H1 (cell line): ENCODE measurements at regions not wholly inside any gene's neighbourhood (a gene's known extent, or its start where the extent isn't known, plus 50 kb on each side); places are given as distances from the start of the nearest gene placed in this dataset.

Experiments
- CTCF ChIA-PET: fragments of 300-600 bp; sonication (Branson Sonifier 250); formaldehyde crosslinking; loops from one replicate; lab custom pipeline; 2021; ENCODE audit not compliant: partially characterized antibody; lab: Charles Lee
- POLR2A ChIA-PET: fragments of 300-600 bp; sonication (Branson Sonifier 250); formaldehyde crosslinking; loops from one replicate; lab custom pipeline; 2021; ENCODE audit warnings: inconsistent platforms; ENCODE audit not compliant: partially characterized antibody; lab: Charles Lee
- DNase-seq, 2 experiments: peaks; one replicate each; pipeline versions ENCODE4 v3.0.0 to v3.0.0-alpha.2; 2010 to 2022; ENCODE audit warnings: low spot score in 2 of 2, low read depth in 1 of 2, mixed read lengths in 1 of 2
- FAIRE-seq: peaks from 2 replicates; lab custom pipeline; 2011; peaks lifted over from hg19 to GRCh38; lab: Jason Lieb, UNC
- H2AFZ ChIP-seq: 2 replicates; pipeline ENCODE4 v1.8.1; 2012; ENCODE audit warnings: low read length, inconsistent platforms
- H2AK5ac ChIP-seq: 2 replicates; pipeline ENCODE4 v1.6.1; 2013; ENCODE audit warnings: low read depth, low read length
- H2BK120ac ChIP-seq: replicated peaks from 2 replicates; pipeline ENCODE3; 2013; ENCODE audit warnings: low read depth, low read length, inconsistent platforms
- H2BK12ac ChIP-seq: 2 replicates; pipeline ENCODE4 v1.6.1; 2013; ENCODE audit warnings: low read depth, low read length
- H2BK15ac ChIP-seq: 2 replicates; pipeline ENCODE4 v1.6.1; 2013; ENCODE audit warnings: low read length
- H2BK20ac ChIP-seq: 2 replicates; pipeline ENCODE4 v1.6.1; 2013; ENCODE audit warnings: low read length
- H2BK5ac ChIP-seq: 2 replicates; pipeline ENCODE4 v1.6.1; 2013; ENCODE audit warnings: low read depth, low read length
- H3K14ac ChIP-seq: 2 replicates; pipeline ENCODE4 v1.6.1; 2013; ENCODE audit warnings: inconsistent platforms; ENCODE audit not compliant: insufficient read length
- H3K18ac ChIP-seq: 2 replicates; pipeline ENCODE4 v1.6.1; 2013; ENCODE audit warnings: low read length; ENCODE audit errors: extremely low read depth
- H3K23ac ChIP-seq: 2 replicates; pipeline ENCODE4 v1.6.1; 2013; ENCODE audit warnings: inconsistent platforms; ENCODE audit not compliant: insufficient read length
- H3K23me2 ChIP-seq: 2 replicates; pipeline ENCODE4 v1.6.1; 2013; ENCODE audit warnings: low read depth, low read length
- H3K27ac ChIP-seq: 2 replicates; pipeline ENCODE4 v1.6.1; 2011; ENCODE audit warnings: low read depth, low read length, inconsistent platforms
- H3K27me3 ChIP-seq, 4 experiments: replicated peaks in 1 of 4; 1 replicate in 1 of 4; 2 replicates in 3 of 4; pipeline versions ENCODE4 v1.6.1 to v1.8.1; 2011 to 2013; ENCODE audit warnings: low read length in 3 of 4, mild to moderate bottlenecking in 3 of 4, inconsistent platforms in 2 of 4, mixed read lengths in 2 of 4, moderate library complexity in 1 of 4; ENCODE audit not compliant: control insufficient read depth in 3 of 4, insufficient read depth in 3 of 4; ENCODE audit errors: extremely low read depth in 1 of 4
- H3K36me3 ChIP-seq, 4 experiments: 2 replicates each; pipeline versions ENCODE4 v1.6.1 to v1.8.1; 2011 to 2013; ENCODE audit warnings: mild to moderate bottlenecking in 4 of 4, low read length in 3 of 4, moderate library complexity in 2 of 4, control low read depth in 1 of 4, inconsistent platforms in 1 of 4; ENCODE audit not compliant: insufficient read depth in 4 of 4, control insufficient read depth in 2 of 4
- H3K4ac ChIP-seq: replicated peaks from 2 replicates; pipeline ENCODE3; 2013; ENCODE audit warnings: low read length, low read depth, mixed read lengths, inconsistent platforms; ENCODE audit not compliant: insufficient read length
- H3K4me1 ChIP-seq, 4 experiments: replicated peaks in 1 of 4; 1 replicate in 1 of 4; 2 replicates in 3 of 4; pipeline versions ENCODE4 v1.6.1 to v1.8.1; 2011 to 2013; ENCODE audit warnings: low read length in 3 of 4, inconsistent platforms in 2 of 4, mixed read lengths in 1 of 4; ENCODE audit not compliant: insufficient read depth in 4 of 4, control insufficient read depth in 3 of 4
- H3K4me2 ChIP-seq, 2 experiments: 2 replicates each; pipeline versions ENCODE4 v1.6.1 to v1.8.1; 2011 to 2013; ENCODE audit warnings: low read depth in 2 of 2, low read length in 2 of 2, control low read depth in 1 of 2, inconsistent platforms in 1 of 2, mild to moderate bottlenecking in 1 of 2; ENCODE audit not compliant: insufficient read depth in 1 of 2
- H3K4me3 ChIP-seq, 4 experiments: fragments of 200-600, 300-600 bp in 1 of 4; sonication (generic), shearing (Covaris generic), sonication (Bioruptor Twin) in 1 of 4; 2 replicates each; pipeline versions ENCODE4 v1.5.1 to v1.8.1; 2011 to 2016; ENCODE audit warnings: low read length in 4 of 4, low read depth in 3 of 4, control low read depth in 2 of 4, inconsistent platforms in 2 of 4, mild to moderate bottlenecking in 2 of 4, mixed read lengths in 1 of 4, moderate library complexity in 1 of 4; ENCODE audit not compliant: insufficient read depth in 2 of 4; ENCODE audit errors: extremely low read depth in 1 of 4
- H3K56ac ChIP-seq: replicated peaks from 2 replicates; pipeline ENCODE3; 2013; ENCODE audit warnings: low read depth, mild to moderate bottlenecking, mixed read lengths, low read length, inconsistent platforms; ENCODE audit not compliant: insufficient read length
- H3K79me1 ChIP-seq: 2 replicates; pipeline ENCODE4 v1.6.1; 2013; ENCODE audit warnings: low read depth, low read length, control low read depth
- H3K79me2 ChIP-seq, 2 experiments: 2 replicates each; pipeline versions ENCODE4 v1.6.1 to v1.8.1; 2012 to 2013; ENCODE audit warnings: low read length in 2 of 2, mild to moderate bottlenecking in 2 of 2, inconsistent platforms in 1 of 2; ENCODE audit not compliant: insufficient read depth in 2 of 2, control insufficient read depth in 1 of 2
- H3K9ac ChIP-seq, 4 experiments: replicated peaks in 1 of 4; 1 replicate in 1 of 4; 2 replicates in 3 of 4; pipeline versions ENCODE4 v1.6.1 to v1.8.1; 2011 to 2013; ENCODE audit warnings: low read depth in 3 of 4, low read length in 3 of 4, control low read depth in 2 of 4, mild to moderate bottlenecking in 2 of 4, moderate library complexity in 2 of 4, inconsistent platforms in 1 of 4; ENCODE audit errors: extremely low read depth in 1 of 4
- H3K9me3 ChIP-seq, 2 experiments: 2 replicates each; pipeline versions ENCODE4 v1.6.1 to v1.8.1; 2012 to 2013; ENCODE audit warnings: mild to moderate bottlenecking in 2 of 2, moderate library complexity in 2 of 2, control low read depth in 1 of 2, inconsistent platforms in 1 of 2, low read depth in 1 of 2, low read length in 1 of 2, mixed read lengths in 1 of 2; ENCODE audit not compliant: insufficient read depth in 2 of 2
- H4K20me1 ChIP-seq, 2 experiments: replicated peaks in 1 of 2; 2 replicates each; pipeline versions ENCODE3 to v1.8.1; 2011 to 2013; ENCODE audit warnings: inconsistent platforms in 2 of 2, low read length in 2 of 2, mild to moderate bottlenecking in 1 of 2; ENCODE audit not compliant: insufficient read depth in 2 of 2, control insufficient read depth in 1 of 2
- H4K5ac ChIP-seq: 2 replicates; pipeline ENCODE4 v1.6.1; 2013; ENCODE audit warnings: low read length, low read depth, mixed read lengths, inconsistent platforms; ENCODE audit not compliant: insufficient read length
- H4K8ac ChIP-seq: 2 replicates; pipeline ENCODE4 v1.8.0; 2013; ENCODE audit warnings: mild to moderate bottlenecking, moderate library complexity, low read length, inconsistent platforms; ENCODE audit not compliant: insufficient read depth; ENCODE audit errors: extremely low read depth
- H4K91ac ChIP-seq: replicated peaks from 2 replicates; pipeline ENCODE3; 2013; ENCODE audit warnings: low read length, mixed read lengths, inconsistent platforms; ENCODE audit not compliant: insufficient read length
- ASH2L ChIP-seq: fragments of 200-600, 300-600 bp; sonication (generic); IDR thresholded peaks from one replicate; pipeline ENCODE4 v1.7.1; 2017; ENCODE audit warnings: low read length
- ATF3 ChIP-seq: IDR thresholded peaks from 2 replicates; pipeline ENCODE4 v1.6.1; 2011; ENCODE audit warnings: low read depth, mild to moderate bottlenecking, low read length; ENCODE audit not compliant: insufficient read depth
- BACH1 ChIP-seq: IDR thresholded peaks from 2 replicates; pipeline ENCODE4 v1.6.1; 2012; ENCODE audit warnings: low read length, improper control_type of control experiment
- JUN ChIP-seq: IDR thresholded peaks from 2 replicates; pipeline ENCODE4 v1.6.1; 2011; ENCODE audit warnings: low read depth, mild to moderate bottlenecking, improper control_type of control experiment, low read length
- POLR2A ChIP-seq, 2 experiments: IDR thresholded peaks; 1 replicate in 1 of 2; 2 replicates in 1 of 2; pipeline ENCODE4 v1.6.1; 2011; ENCODE audit warnings: low read depth in 2 of 2, low read length in 2 of 2, mild to moderate bottlenecking in 2 of 2; ENCODE audit errors: control extremely low read depth in 1 of 2
- RXRA ChIP-seq: IDR thresholded peaks from 2 replicates; pipeline ENCODE4 v1.6.1; 2011; ENCODE audit warnings: low read depth, mild to moderate bottlenecking, low read length, moderate library complexity; ENCODE audit not compliant: insufficient read depth
- SAP30 ChIP-seq: fragments of 300-600 bp; sonication (generic); IDR thresholded peaks from 2 replicates; pipeline ENCODE4 v1.7.1; 2012; ENCODE audit warnings: low read length, moderate library complexity, mild to moderate bottlenecking, inconsistent platforms; ENCODE audit not compliant: insufficient read depth, insufficient replicate concordance
- TCF12 ChIP-seq: IDR thresholded peaks from 2 replicates; pipeline ENCODE4 v1.6.1; 2011; ENCODE audit warnings: low read depth, mild to moderate bottlenecking, low read length
- YY1 ChIP-seq: IDR thresholded peaks from 2 replicates; pipeline ENCODE4 v1.6.1; 2011; ENCODE audit warnings: low read depth, mild to moderate bottlenecking, low read length
- WGBS, 2 experiments: shearing (Covaris generic) in 1 of 2; methylation state at CpG; one replicate each; pipeline versions ENCODE4 v1.1.6 to v1.1.7; 2013 to 2015; ENCODE audit warnings: low lambda C conversion rate in 2 of 2, mixed read lengths in 2 of 2, inconsistent platforms in 1 of 2, low coverage in 1 of 2, missing lambda C conversion rate in 1 of 2; ENCODE audit not compliant: insufficient replicate concordance in 2 of 2, insufficient coverage in 1 of 2, insufficient read length in 1 of 2; ENCODE audit errors: extremely low coverage in 1 of 2, missing lambda C conversion rate in 1 of 2; 5-methylcytosine and 5-hydroxymethylcytosine counted together

DNA sequence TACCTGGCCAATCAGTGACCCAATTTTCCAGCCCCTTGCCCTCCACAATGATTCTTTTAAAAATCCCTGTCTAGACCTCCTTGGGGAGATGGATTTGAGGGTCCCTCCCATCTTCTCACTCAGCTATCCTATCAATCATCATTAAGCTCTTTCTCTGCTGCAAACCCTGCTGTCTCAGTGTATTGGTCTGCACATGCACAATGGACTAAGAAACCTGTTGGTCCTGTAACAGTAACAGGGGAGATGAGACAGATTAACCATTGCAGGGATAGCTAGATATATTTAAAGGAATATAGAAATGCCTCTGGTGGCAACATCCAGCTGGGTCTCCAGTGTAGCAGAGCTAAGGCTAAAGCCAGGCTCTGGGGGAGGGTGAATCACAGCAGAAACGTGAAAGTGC, 74.6 kb upstream of the CHRNA7 start:
- H2BK20ac ChIP-seq: no peak overlapping the region
- FAIRE-seq (no peak), DNase-seq (no peak)
- H2AK5ac ChIP-seq: no peak overlapping the region
- H3K4me1 ChIP-seq: no peaks in the 10 kb centered on the region
- ChIA-PET POLR2A (no interaction called here), CTCF (interaction anchor here (1.0 to 1.3 kb wide), 3 partner anchors 16 to 383 kb away, joined by 3 to 5 read pairs (median 3); no protein-coding TSS in a partner anchor)
- H3K9ac ChIP-seq: no peak overlapping the region
- 76% methylated on average over 1 of the region's 1 CpG; no CpG with 5 or more reads in 1 of the 2 experiments for WGBS, 2 experiments
- no peak overlapping the region for H2BK12ac ChIP-seq
- no peak overlapping the region for H3K23ac ChIP-seq
- H2AFZ ChIP-seq: no peak overlapping the region
- H3K14ac ChIP-seq: no peak overlapping the region
- no peaks in the 10 kb centered on the region for H3K79me2 ChIP-seq
- H3K9me3 ChIP-seq: peaks cover 11 to 14% of the 10 kb centered on the region in 2 experiments
- no peaks in the 10 kb centered on the region for H3K36me3 ChIP-seq
- H4K8ac ChIP-seq: no peak overlapping the region
- no peak overlapping the region for H3K18ac ChIP-seq
- no peaks in the 10 kb centered on the region; a peak in 1 of 7 replicates for H3K27me3 ChIP-seq
- no peak overlapping the region for H3K4me3 ChIP-seq
- H3K79me1 ChIP-seq: no peaks in the 10 kb centered on the region
- H4K91ac ChIP-seq: no peak overlapping the region
- no peak for TF ChIP-seq RXRA
- TF ChIP-seq YY1: no peak
- TF ChIP-seq ASH2L: no peak
- TF ChIP-seq JUN: no peak
- no peak for TF ChIP-seq ATF3
- no peak for TF ChIP-seq SAP30
- no peak for TF ChIP-seq POLR2A (IDR thresholded peaks at IDR 0.05; ENCODE audit: control extremely low read depth in 1 of 2, low read depth in 2 of 2, low read length in 2 of 2)
- no peak for TF ChIP-seq BACH1
- no peak for TF ChIP-seq TCF12
- TF ChIP-seq, all 59 proteins: peak for 0
- Histone ChIP-seq H3K4me2 (no peak overlapping the region), H2BK120ac (no peak overlapping the region), H4K5ac (no peak overlapping the region), H2BK15ac (no peak overlapping the region), H2BK5ac (no peak overlapping the region), H3K27ac (no peak overlapping the region), H4K20me1 (no peaks in the 10 kb centered on the region), H3K4ac (no peak overlapping the region), H3K56ac (no peak overlapping the region), H3K23me2 (no peaks in the 10 kb centered on the region)
